B cell (primary cell): ENCODE measurements at regions not wholly inside any gene's neighbourhood (a gene's known extent, or its start where the extent isn't known, plus 50 kb on each side); places are given as distances from the start of the nearest gene placed in this dataset.

Experiments used
- EZH2 ChIP-seq: IDR thresholded peaks from 2 replicates; pipeline ENCODE4 v1.6.1; 2012; ENCODE audit warnings: borderline replicate concordance, low read depth, mild to moderate bottlenecking, moderate library complexity, low read length; ENCODE audit not compliant: insufficient read depth, poor library complexity, severe bottlenecking
- TF ChIP-seq, protein P1 (sequence below): fragments of 200-600 bp; IDR thresholded peaks from one replicate; pipeline ENCODE4 v1.8.0; 2022; ENCODE audit warnings: antibody characterized with exemption, mild to moderate bottlenecking

- TF ChIP-seq, protein P1, sequence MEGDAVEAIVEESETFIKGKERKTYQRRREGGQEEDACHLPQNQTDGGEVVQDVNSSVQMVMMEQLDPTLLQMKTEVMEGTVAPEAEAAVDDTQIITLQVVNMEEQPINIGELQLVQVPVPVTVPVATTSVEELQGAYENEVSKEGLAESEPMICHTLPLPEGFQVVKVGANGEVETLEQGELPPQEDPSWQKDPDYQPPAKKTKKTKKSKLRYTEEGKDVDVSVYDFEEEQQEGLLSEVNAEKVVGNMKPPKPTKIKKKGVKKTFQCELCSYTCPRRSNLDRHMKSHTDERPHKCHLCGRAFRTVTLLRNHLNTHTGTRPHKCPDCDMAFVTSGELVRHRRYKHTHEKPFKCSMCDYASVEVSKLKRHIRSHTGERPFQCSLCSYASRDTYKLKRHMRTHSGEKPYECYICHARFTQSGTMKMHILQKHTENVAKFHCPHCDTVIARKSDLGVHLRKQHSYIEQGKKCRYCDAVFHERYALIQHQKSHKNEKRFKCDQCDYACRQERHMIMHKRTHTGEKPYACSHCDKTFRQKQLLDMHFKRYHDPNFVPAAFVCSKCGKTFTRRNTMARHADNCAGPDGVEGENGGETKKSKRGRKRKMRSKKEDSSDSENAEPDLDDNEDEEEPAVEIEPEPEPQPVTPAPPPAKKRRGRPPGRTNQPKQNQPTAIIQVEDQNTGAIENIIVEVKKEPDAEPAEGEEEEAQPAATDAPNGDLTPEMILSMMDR, result no peak
- no peak for TF ChIP-seq EZH2
Observed at GRCh38 chr5:176167800-176168199, 70.4 kb upstream of the SIMC1 start.
